H1 (cell line): ENCODE measurements at regions not wholly inside any gene's neighbourhood (a gene's known extent, or its start where the extent isn't known, plus 50 kb on each side); places are given as distances from the start of the nearest gene placed in this dataset.

ENCODE experiments used
- ATF2 ChIP-seq: IDR thresholded peaks from 2 replicates; pipeline ENCODE4 v1.6.1; 2012; ENCODE audit warnings: low read length, inconsistent platforms
- BACH1 ChIP-seq: IDR thresholded peaks from 2 replicates; pipeline ENCODE4 v1.6.1; 2012; ENCODE audit warnings: low read length, improper control_type of control experiment
- CHD1 ChIP-seq: IDR thresholded peaks from 2 replicates; pipeline ENCODE4 v1.6.1; 2012; ENCODE audit warnings: low read depth, low read length, improper control_type of control experiment
- CHD7 ChIP-seq: fragments of 300-600 bp; sonication (generic); IDR thresholded peaks from 2 replicates; pipeline ENCODE4 v1.7.1; 2012; ENCODE audit warnings: low read length, moderate library complexity, mild to moderate bottlenecking, inconsistent platforms; ENCODE audit not compliant: insufficient replicate concordance
- CREB1 ChIP-seq: IDR thresholded peaks from 2 replicates; pipeline ENCODE4 v1.6.1; 2012; ENCODE audit warnings: inconsistent platforms
- POLR2AphosphoS5 ChIP-seq: IDR thresholded peaks from 2 replicates; pipeline ENCODE4 v1.6.1; 2011; ENCODE audit warnings: low read depth, low read length
- RXRA ChIP-seq: IDR thresholded peaks from 2 replicates; pipeline ENCODE4 v1.6.1; 2011; ENCODE audit warnings: low read depth, mild to moderate bottlenecking, low read length, moderate library complexity; ENCODE audit not compliant: insufficient read depth
- SAP30 ChIP-seq: fragments of 300-600 bp; sonication (generic); IDR thresholded peaks from 2 replicates; pipeline ENCODE4 v1.7.1; 2012; ENCODE audit warnings: low read length, moderate library complexity, mild to moderate bottlenecking, inconsistent platforms; ENCODE audit not compliant: insufficient read depth, insufficient replicate concordance
- TAF1 ChIP-seq: IDR thresholded peaks from 2 replicates; pipeline ENCODE4 v1.6.1; 2011; ENCODE audit warnings: mild to moderate bottlenecking, low read depth, low read length
- TF ChIP-seq, protein P1 (sequence below): IDR thresholded peaks from 2 replicates; pipeline ENCODE4 v1.6.1; 2012; ENCODE audit warnings: inconsistent platforms

- TF ChIP-seq CHD7, result no peak
- no peak for TF ChIP-seq SAP30
- TF ChIP-seq ATF2, result no peak
- TF ChIP-seq BACH1, result no peak
- no peak for TF ChIP-seq CREB1
- TF ChIP-seq RXRA, result no peak
- TF ChIP-seq, protein P1, sequence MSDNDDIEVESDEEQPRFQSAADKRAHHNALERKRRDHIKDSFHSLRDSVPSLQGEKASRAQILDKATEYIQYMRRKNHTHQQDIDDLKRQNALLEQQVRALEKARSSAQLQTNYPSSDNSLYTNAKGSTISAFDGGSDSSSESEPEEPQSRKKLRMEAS, result no peak
- no peak for TF ChIP-seq TAF1
- TF ChIP-seq POLR2AphosphoS5, result no peak
- no peak for TF ChIP-seq CHD1
Observed at GRCh38 chr13:29683041-29683440, 87.6 kb upstream of the SLC7A1 start (continued).
